Fibroblast of lung (primary cell): ENCODE measurements at regions not wholly inside any gene's neighbourhood (a gene's known extent, or its start where the extent isn't known, plus 50 kb on each side); places are given as distances from the start of the nearest gene placed in this dataset.

ENCODE experiments used
- DNase-seq, 2 donors: peaks; one replicate each; pipeline versions ENCODE4 v3.0.0 to v3.0.0-alpha.2; 2010; ENCODE audit warnings: low read depth in 2 of 2
- H2AFZ ChIP-seq: 2 replicates; pipeline ENCODE4 v1.5.1; 2012; ENCODE audit warnings: low read length, control low read depth, inconsistent platforms
- H3K27ac ChIP-seq: 2 replicates; pipeline ENCODE4 v1.5.1; 2011; ENCODE audit warnings: low read length, control low read depth; ENCODE audit not compliant: insufficient read depth
- H3K27me3 ChIP-seq: 2 replicates; pipeline ENCODE4 v1.5.1; 2011; ENCODE audit warnings: mild to moderate bottlenecking, low read length; ENCODE audit not compliant: control insufficient read depth, insufficient read depth
- H3K36me3 ChIP-seq: 2 replicates; pipeline ENCODE4 v1.5.1; 2011; ENCODE audit warnings: low read length; ENCODE audit not compliant: control insufficient read depth, insufficient read depth
- H3K4me1 ChIP-seq: 2 replicates; pipeline ENCODE4 v1.5.1; 2011; ENCODE audit warnings: low read length; ENCODE audit not compliant: control insufficient read depth, insufficient read depth; ENCODE audit errors: extremely low read depth
- H3K4me2 ChIP-seq: 2 replicates; pipeline ENCODE4 v1.5.1; 2011; ENCODE audit warnings: low read length, control low read depth; ENCODE audit not compliant: insufficient read depth; ENCODE audit errors: extremely low read depth
- H3K4me3 ChIP-seq, 4 experiments: fragments of 200-600 bp in 1 of 4; sonication (generic) in 1 of 4; replicated peaks in 1 of 4; 2 replicates each; pipeline ENCODE4 v1.5.1; 2011 to 2016; ENCODE audit warnings: low read length in 4 of 4, low read depth in 3 of 4, mild to moderate bottlenecking in 3 of 4, control low read depth in 2 of 4, inconsistent platforms in 1 of 4, mixed read lengths in 1 of 4; ENCODE audit not compliant: insufficient read depth in 1 of 4; ENCODE audit errors: control extremely low read depth in 1 of 4
- H3K79me2 ChIP-seq: 2 replicates; pipeline ENCODE4 v1.5.1; 2012; ENCODE audit warnings: mild to moderate bottlenecking, low read length, inconsistent platforms; ENCODE audit not compliant: control insufficient read depth, insufficient read depth
- H3K9ac ChIP-seq: 2 replicates; pipeline ENCODE4 v1.5.1; 2011; ENCODE audit warnings: mild to moderate bottlenecking, low read length, control low read depth; ENCODE audit not compliant: insufficient read depth
- H3K9me3 ChIP-seq: 2 replicates; pipeline ENCODE4 v1.5.1; 2012; ENCODE audit warnings: low read depth, low read length; ENCODE audit not compliant: control insufficient read depth, insufficient read depth
- H4K20me1 ChIP-seq: 2 replicates; pipeline ENCODE4 v1.5.1; 2011; ENCODE audit warnings: low read length; ENCODE audit not compliant: control insufficient read depth, insufficient read depth; ENCODE audit errors: extremely low read depth
- EZH2 ChIP-seq: IDR thresholded peaks from 2 replicates; pipeline ENCODE4 v1.5.1; 2012; ENCODE audit warnings: low read length, control low read depth, mild to moderate bottlenecking; ENCODE audit errors: missing control alignments
- TF ChIP-seq, protein P1 (sequence below), 2 donors: IDR thresholded peaks in 1 of 2; conservative IDR thresholded peaks in 1 of 2; 1 replicate in 1 of 2; 2 replicates in 1 of 2; pipeline ENCODE4 v1.5.1; 2011 to 2012; ENCODE audit warnings: low read length in 2 of 2, control low read depth in 1 of 2, inconsistent platforms in 1 of 2, low read depth in 1 of 2, mild to moderate bottlenecking in 1 of 2

DNA sequence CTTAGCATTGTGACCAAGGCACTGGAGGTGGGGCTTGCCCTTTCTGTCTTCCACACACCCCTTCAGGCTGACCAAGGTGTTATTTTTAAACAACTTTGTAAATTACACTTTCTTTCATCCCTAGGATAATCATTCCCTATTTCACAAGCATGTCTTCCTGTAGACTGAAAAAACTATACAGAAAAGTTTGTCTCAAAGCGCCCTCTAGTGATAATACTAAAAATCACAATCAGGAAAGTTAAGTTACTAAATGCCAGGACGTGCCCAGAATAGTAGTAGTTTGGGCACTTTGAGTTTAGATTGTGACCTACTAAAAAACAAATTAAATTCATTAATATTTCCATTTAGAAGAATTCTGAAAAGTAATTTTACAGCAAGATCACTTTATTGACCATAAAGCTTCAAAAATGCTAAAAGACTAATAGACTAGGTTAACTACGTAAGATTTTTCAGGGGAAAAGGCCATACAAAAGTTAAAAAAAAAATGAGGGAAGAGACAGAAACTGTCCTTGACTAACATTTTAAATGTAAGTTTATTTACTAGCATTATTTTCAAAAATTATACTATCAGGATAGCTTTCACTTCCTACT is 123.3 kb upstream of the DUSP22 start:
- Histone ChIP-seq H3K4me1 (no peaks in the 10 kb centered on the region), H4K20me1 (no peaks in the 10 kb centered on the region), H3K9me3 (no peaks in the 10 kb centered on the region), H3K27me3 (no peaks in the 10 kb centered on the region), H3K79me2 (no peaks in the 10 kb centered on the region), H3K27ac (no peak overlapping the region), H3K4me3 (no peak overlapping the region), H3K9ac (no peak overlapping the region), H3K4me2 (no peak overlapping the region), H2AFZ (no peak overlapping the region), H3K36me3 (no peaks in the 10 kb centered on the region)
- TF ChIP-seq, protein P1, sequence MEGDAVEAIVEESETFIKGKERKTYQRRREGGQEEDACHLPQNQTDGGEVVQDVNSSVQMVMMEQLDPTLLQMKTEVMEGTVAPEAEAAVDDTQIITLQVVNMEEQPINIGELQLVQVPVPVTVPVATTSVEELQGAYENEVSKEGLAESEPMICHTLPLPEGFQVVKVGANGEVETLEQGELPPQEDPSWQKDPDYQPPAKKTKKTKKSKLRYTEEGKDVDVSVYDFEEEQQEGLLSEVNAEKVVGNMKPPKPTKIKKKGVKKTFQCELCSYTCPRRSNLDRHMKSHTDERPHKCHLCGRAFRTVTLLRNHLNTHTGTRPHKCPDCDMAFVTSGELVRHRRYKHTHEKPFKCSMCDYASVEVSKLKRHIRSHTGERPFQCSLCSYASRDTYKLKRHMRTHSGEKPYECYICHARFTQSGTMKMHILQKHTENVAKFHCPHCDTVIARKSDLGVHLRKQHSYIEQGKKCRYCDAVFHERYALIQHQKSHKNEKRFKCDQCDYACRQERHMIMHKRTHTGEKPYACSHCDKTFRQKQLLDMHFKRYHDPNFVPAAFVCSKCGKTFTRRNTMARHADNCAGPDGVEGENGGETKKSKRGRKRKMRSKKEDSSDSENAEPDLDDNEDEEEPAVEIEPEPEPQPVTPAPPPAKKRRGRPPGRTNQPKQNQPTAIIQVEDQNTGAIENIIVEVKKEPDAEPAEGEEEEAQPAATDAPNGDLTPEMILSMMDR (conservative IDR thresholded peaks at IDR 0.05 in 1 of 2, IDR thresholded peaks at IDR 0.05 in 1 of 2; ENCODE audit: low read depth in 1 of 2, low read length in 2 of 2): peak; percentile 31 to 54
- TF ChIP-seq EZH2: no peak
- peak; percentile 38 to 69 for DNase-seq

DNA sequence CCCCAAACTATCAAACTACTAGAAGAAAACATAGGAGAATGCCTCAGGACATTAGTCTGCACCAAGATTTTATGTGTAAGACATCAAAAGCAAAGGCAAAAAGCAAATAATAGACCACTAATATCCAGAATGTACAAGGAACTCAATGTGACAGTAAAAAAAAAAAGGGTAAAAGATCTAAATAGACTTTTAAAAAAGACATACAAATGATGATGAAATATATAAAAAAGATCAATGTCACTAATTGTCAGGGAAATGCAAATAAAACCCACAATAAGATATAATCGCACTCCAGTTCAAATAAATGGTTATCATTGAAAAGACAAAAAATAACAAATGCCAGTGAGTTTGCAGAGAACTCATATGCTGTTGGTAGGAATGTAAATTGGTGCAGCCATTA is 118.3 kb upstream of the DUSP22 start:
- Histone ChIP-seq H2AFZ (no peak overlapping the region), H4K20me1 (no peaks in the 10 kb centered on the region), H3K79me2 (no peaks in the 10 kb centered on the region), H3K36me3 (no peaks in the 10 kb centered on the region), H3K27ac (no peak overlapping the region), H3K27me3 (no peaks in the 10 kb centered on the region), H3K4me3 (no peak overlapping the region), H3K4me2 (no peak overlapping the region), H3K4me1 (no peaks in the 10 kb centered on the region), H3K9me3 (no peaks in the 10 kb centered on the region), H3K9ac (no peak overlapping the region)
- DNase-seq: no peak
- TF ChIP-seq, protein P1 (conservative IDR thresholded peaks at IDR 0.05 in 1 of 2, IDR thresholded peaks at IDR 0.05 in 1 of 2; ENCODE audit: low read depth in 1 of 2, low read length in 2 of 2): no peak
- TF ChIP-seq EZH2: no peak

DNA sequence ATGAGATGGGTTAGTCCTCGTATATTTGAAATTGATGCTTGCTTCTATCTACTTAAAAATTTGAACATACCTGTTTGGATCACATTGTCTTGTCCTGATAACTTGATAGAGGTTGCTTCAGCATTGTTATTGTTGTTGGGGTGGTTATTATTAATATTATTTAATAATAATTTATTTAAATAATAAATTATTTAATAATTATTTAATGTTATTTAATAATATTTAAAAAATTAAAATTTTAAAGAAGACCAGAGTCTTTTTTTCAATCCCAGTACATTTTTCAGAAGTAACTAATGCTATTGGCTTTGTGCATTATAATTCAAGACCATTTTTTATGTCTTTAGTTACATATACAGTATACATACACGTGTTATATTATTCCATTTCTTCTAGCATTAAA is 116.6 kb upstream of the DUSP22 start:
- no peak overlapping the region for H3K9ac ChIP-seq
- H3K36me3 ChIP-seq: no peaks in the 10 kb centered on the region
- no peak overlapping the region for H3K27ac ChIP-seq
- no peaks in the 10 kb centered on the region for H4K20me1 ChIP-seq
- no peaks in the 10 kb centered on the region for H3K27me3 ChIP-seq
- TF ChIP-seq EZH2: no peak
- TF ChIP-seq, protein P1 (conservative IDR thresholded peaks at IDR 0.05 in 1 of 2, IDR thresholded peaks at IDR 0.05 in 1 of 2; ENCODE audit: low read depth in 1 of 2, low read length in 2 of 2): no peak
- no peak for DNase-seq
- H3K4me3 ChIP-seq: no peak overlapping the region
- H3K4me2 ChIP-seq: no peak overlapping the region
- no peaks in the 10 kb centered on the region for H3K9me3 ChIP-seq
- H3K4me1 ChIP-seq: no peaks in the 10 kb centered on the region
- no peak overlapping the region for H2AFZ ChIP-seq
- no peaks in the 10 kb centered on the region for H3K79me2 ChIP-seq
